GM18867 (cell line): ENCODE measurements at regions not wholly inside any gene's neighbourhood (a gene's known extent, or its start where the extent isn't known, plus 50 kb on each side); places are given as distances from the start of the nearest gene placed in this dataset.
"Not testable (repeated sequence)": the region's sequence is repeated elsewhere in the genome, so short reads cannot be mapped to it uniquely, and the experiment has no call there.

ENCODE experiments used
- ATAC-seq: cut with Tn5 transposase; IDR thresholded peaks from one replicate; pipeline ENCODE4 v1.9.1; 2021; ENCODE audit warnings: mild to moderate bottlenecking, moderate library complexity; ENCODE audit not compliant: unreplicated experiment

DNA sequence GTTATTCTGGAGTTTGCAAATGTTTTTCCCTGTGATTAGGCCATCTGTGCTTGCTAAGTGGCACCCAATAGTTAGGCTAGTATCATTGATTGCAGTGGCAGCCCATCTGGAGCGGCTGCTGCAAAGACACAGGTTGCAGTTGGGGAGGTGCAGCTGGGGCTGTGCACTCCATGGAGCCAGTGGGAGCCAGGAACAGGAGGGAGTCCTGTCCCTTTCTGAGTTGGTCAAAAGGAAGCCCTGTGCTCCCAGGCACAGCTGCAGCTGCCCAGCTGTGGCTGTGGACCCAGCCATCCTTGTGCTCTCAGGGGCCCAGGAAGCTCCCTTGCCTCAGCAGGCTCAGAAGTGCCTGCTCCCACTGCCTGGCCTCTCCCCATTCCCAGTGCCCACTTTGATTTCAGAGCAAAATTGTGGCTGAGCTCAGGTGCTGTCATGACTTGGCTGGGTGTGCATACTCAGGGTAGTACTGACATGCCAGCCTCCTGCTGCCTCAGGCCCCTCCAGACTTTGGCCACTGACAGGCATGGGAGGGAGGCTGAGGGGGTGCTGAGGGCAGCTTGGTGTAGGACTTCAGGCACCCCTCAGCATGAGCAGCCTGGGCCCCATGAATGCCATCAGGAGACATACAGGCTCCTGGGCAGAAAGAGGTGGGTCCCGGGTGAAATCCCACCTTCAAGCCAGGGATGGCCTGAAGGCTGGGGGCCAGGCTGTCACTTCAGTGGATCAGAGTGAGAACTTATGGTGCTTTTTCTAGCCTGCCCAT is 270.6 kb downstream of the PCDH20 start:
- ATAC-seq = no peak

DNA sequence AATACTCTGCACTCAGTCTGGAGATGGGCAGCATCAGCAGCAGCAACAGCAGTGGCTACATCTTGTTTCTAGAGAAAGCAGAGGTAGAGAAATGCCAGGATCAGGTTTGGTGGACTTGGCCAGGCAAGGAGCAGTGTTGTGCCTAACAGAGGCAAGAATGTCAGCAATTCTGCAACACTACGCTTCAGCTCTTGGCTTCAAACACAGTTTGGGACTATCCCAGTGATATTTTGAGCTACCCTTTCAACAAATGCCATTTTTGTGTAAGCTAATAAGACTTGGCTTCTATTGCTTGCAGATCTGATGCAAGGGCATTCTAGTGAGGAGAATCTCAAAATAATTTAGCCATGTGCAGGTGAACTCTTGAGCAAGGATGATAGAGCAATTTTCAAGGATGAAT is 271.3 kb downstream of the PCDH20 start:
- no peak for ATAC-seq

DNA sequence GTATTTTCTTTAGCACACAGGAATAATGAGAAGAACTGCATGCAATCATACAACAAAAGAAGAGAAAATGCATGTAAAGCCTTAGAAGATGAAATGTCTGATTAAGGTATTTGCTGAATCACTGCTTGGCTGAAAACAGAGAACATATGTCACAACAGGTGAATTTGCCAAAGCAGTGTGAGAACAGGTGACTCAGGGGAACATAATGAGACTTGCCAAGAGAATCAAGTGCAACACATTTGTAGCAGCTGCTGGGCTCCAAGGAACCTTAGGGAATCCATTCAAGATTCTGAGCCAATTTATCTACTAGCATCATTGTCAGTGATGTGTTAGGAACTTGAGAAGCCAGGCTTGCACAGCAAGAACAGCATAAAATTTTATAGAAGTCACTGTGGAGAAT is 273.1 kb downstream of the PCDH20 start:
- no peak for ATAC-seq

DNA sequence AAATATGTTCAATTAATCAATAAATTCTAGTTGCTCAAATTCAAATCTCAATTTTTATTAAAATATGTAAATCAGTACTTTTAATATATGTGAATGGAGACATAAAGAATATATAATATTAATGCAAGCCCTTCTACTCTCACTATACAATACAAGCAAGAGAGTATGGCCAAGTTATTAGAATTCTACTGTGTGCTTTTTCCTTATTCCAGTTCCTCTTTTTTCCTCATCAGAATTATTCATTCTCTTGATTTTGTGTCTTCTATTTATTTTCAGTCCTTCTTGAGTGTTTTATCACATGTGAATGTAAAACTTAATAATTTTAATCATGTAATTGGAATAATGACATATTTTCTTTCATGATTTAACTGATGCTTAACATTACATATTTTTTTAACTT is 276.8 kb downstream of the PCDH20 start:
- ATAC-seq = no peak

DNA sequence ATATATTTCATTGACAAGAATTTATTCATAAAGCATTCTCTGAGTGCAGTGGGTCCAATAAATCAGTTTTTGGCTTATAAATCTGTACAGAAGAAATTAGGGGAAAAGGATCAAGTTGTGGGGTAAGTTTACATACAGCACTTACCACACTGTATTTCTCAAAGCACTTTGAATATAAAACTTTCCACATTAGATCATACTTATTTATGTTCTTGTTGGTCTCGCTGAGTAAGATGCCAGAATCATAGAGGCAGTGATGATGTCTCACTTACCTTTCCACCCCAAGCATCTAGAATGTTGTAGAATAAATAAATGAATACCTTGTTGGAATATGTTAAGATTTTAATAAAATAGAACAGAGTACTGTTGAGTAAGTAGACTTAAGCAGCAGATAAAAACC is 279.1 kb downstream of the PCDH20 start:
- no peak for ATAC-seq

DNA sequence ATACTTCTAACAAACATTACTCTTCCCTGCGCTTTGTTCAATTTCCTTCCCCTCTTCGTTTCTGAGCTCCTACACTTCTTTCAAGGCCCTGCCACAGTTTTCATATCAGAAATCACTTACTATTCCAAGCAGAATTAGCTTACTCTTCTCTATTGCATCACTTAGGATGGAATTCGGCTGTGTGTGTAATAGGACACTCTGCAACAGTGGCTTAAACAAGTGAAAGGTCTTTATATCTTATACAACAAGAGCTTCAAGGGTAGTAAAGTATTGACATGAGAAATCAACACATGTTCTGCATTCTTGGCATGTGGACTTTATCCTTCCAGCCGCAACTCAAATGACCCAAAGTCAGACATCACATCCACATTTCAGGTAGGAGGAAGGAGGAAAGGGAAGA is 279.6 kb downstream of the PCDH20 start:
- ATAC-seq = no peak

DNA sequence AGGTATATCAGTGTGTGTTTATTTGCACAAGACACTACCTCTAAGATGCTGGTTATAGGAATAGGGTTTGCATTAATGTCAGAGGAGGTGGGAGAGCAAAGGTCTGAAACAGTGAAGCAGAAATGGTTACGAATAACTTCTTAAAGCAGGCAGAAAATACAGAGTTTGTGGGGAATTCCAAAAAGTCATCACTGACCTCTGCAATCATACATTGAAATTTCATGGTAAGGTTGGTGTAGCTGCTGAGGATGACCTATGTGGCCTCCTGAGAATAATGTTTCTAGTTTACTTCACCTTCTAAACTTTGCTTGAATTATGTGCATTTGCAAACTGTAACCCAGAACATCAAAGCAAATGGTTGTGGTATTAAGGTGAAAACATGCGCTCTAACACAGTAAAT is 280.1 kb downstream of the PCDH20 start:
- no peak for ATAC-seq

DNA sequence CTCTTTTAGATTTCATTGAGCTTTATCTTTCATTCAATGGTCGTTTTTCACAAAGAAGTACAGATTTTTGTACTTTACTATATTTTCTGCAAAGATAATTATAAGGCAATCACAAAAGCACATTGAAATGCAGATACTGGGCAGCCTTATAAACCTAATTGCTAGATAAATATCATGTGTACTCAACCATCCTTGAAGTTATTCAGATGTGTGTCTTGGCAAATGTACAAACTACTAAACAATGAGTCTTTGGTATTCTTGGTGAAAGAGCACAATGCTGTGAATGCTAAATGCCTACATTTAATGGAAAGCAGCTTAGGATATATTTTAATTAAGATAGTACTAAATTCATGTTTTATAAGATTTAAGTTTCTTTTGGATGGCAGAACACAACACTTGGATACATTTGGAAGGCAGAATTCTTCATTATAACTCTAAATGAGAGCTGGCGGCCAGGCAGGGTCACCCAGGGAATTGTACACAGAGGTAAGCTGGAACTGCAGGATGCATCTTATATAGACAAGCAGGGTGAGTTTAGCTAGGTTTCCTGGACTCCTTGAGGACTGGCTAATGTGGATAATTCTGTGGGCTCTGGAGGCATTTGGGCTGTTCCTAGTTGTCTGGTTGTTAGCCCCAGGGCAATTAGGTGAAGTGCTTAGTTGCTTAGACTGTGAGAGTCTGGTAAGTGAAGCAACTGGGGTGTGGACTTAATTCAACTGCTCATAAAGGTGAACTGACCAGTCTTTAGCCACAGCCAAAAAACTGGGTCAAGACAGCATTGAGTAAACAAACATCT is 286.6 kb downstream of the PCDH20 start:
- no peak for ATAC-seq

DNA sequence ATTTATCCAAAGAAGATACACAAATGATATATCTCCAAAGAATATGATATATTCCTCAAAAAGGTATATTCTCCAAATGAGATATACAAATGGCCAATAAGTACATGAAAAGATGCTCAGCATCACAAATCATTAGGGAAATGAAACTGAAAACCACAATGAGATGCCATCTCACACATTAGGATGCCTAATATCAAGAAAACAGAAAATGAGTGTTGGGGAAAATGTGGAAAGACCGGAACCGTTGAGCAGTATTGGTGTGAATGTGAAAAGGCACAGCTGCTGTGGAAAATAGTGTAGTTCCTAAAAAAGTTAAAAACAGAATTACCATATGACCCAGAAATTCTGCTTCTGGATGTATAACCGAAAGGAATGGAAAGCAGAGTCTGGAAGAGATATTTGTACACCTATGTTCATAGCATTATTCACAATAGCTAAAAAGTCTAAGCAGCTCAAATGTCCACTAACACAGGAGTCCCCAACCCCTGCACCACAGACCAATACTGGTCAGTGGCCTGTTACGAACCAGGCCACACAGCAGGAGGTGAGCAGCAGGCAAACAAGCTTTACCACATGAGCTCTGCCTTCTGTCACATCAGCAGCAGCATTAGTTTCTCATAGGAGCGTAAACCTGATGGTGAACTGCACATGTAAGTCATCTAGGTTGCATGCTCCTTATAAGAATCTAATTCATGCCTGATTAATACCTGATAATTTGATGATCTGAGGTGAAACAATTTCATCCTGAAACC is 291.9 kb downstream of the PCDH20 start:
- no peak for ATAC-seq

DNA sequence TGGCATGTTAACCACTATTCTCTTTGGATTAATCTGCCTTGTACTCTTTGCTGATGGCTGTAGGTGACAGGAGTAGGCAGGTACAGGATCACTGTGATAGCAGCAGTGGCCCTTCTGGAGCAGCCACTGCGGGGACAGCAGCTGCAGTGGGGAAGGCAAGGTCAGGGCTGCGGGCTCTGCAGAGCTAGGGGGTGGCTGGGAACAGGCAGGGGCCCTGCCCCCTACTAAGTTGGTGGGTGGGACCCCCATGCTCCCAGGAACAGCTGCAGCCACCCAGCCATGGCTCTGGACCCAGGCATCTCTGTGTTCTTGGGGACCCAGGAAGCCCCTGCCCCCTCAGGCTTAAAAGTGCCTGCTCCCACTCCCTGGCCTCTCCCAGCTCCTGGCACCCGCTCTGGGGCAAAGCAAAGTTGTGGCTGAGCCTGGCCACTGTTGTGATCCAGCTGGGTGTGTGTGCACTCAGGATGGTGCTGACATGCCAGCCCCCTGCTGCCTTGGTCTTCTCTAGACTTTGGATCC is 302.4 kb downstream of the PCDH20 start:
- no peak for ATAC-seq

DNA sequence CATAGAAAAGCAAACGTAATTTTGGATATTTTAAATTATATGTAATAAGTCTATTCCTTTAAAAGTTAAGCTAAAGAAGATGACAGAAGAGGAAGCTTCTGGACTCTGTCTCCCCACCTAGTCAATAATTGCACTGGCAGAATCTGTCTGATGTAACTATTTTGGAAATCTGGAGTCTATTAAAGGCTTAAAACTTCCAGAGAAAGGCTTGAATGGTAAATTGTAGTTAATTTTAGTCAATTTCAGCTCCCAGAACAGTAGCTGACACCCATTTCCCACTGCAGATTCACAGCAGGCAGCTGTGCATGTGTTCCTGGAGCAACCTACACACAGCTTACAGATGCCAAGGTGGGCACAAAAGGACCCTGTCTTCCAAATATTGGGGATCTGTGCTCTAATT is 304.1 kb downstream of the PCDH20 start:
- no peak for ATAC-seq

DNA sequence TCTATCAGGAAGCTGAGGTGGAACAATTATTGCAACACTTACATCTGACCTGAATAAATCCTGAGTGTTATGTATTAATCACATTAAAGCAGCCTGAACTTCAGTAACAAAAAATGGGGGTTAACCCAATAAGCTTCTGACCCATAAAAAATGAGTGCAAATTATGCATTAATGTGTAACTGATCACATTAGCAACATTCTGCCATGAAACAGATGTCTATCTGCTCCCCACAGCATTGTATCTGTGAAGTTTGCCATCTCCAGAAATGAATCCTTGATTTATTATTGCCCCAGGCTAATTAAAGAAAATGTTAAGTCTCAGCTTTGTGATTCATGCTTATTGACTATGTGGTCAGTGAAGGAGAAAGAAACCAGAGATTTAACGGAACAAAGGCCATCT is 304.9 kb downstream of the PCDH20 start:
- ATAC-seq = no peak

DNA sequence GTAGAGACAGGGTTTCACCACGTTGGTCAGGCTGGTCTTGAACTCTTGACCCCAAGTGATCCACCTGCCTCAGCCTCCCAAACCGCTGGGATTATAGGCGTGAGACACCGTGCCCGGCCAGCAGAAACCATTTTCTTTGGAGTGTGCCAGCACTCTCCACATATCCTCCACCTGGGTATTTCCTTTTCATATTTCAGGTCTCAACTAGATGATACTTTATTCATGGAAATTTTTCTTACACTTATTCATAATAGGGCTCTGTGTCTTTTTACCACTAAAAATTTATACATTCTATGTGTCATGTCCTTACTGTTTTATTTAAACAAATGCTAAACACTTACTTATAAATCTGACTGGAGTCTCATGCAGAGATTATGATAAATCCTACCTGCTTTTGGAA is 305.9 kb downstream of the PCDH20 start:
- ATAC-seq = no peak

DNA sequence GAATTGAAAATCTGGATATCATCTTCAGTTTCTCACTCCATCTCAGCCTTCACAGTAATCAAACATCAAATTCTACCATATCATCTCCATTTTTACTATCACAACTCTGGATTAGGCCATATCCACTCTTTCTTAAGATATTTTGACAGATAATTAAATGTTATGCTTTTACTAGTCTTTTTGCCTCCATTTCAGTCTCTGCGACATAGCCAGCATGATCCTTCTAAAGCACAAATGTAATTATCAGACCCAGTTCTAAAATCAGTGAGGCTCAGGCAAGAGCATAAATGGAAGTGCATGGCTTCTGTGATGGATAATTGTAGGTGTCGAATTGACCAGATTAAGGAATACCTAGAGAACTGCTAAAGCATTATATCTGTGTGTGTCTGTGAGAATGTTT is 307.7 kb downstream of the PCDH20 start:
- ATAC-seq = no peak

DNA sequence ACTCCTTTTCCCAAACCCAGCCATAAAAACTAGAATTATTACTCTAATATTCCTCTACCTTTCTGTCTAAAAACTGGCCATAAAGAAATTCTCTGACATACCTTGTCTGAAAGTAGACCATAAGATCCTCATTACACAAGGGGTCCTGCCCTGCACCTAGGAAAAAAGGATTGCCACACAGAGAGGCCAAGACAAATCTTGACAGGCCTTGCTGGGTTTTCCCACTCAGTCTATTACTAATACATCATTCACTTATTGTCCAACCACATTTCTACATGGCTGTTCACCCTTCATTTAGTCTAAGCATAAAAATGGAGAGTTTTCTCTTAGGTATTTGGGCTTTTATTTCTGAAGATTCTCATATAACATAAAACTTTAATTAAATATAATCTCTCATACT is 319.8 kb downstream of the PCDH20 start:
- no peak for ATAC-seq

DNA sequence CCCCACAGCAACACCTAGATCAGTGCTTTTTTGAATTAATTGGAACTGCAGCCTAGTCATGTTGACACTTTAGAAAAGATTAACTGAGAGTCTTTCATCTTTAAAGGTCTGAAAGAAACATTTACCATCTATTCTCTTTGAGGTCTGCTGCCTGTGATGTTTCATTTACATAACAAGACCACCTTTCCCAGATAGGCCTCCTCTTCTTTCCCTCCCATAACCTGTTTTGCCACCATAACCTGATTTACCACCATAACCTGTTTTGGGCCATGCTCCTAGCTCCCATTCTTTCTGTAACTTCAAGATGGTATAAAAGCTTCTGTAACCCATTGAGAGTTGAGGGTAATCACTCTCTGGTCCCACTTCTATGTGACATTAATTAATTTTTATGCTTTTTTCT is 320.8 kb downstream of the PCDH20 start:
- ATAC-seq = no peak

DNA sequence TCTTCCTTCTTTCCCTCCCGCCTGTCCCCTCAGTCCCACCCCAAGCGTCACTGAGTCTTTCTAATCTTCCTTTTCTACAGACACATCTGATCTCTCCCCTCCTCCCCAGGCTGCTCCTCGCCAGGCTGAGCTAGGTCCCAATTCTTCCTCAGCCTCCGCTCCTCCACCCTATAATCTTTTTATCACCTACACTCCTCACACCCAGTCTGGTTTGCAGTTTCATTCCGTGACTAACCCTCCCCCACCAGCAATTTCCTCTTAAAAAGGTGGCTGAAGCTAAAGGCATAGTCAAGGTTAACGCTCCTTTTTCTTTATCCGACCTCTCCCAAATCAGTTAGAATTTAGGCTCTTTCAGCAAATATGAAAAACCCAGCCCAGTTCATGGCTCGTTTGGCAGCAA is 325.8 kb downstream of the PCDH20 start:
- ATAC-seq = not testable (repeated sequence)

DNA sequence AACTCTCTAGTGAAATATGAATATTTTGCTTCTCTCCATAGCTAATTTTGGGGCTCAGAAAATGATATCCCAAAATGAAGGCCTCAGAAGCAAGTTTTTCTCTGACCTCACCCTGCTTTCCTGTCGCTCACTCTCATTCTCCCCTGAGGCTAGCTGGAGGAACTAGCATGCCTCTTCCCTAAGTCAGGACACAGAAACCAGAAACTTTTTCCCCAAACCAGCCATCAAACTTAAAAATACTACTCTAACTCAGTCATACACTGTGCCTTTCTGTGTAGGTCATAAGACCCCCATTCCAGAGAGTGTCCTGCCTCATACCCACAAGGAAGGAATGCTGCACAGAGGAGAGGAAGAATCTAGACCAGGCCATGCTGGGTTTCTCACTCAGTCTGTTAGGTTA is 329.6 kb downstream of the PCDH20 start:
- no peak for ATAC-seq

DNA sequence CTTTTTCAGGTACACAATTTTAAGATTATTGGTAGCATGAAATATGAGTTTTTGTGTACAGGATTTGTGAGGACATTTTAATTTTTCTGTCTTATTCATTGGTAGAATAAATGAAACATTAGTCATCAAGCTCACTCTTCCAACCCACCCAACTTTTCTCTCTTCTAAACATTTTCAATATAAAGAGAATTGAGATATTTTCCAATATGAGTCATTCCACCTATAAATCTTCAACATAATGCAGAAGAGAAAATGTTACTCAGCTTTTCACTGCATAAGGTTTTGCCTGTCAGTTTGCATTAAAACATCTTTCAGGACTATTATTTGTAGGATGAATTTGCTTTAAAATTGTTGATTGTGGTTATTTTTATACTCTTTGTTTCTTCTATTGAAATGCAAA is 330.7 kb downstream of the PCDH20 start:
- ATAC-seq = no peak

DNA sequence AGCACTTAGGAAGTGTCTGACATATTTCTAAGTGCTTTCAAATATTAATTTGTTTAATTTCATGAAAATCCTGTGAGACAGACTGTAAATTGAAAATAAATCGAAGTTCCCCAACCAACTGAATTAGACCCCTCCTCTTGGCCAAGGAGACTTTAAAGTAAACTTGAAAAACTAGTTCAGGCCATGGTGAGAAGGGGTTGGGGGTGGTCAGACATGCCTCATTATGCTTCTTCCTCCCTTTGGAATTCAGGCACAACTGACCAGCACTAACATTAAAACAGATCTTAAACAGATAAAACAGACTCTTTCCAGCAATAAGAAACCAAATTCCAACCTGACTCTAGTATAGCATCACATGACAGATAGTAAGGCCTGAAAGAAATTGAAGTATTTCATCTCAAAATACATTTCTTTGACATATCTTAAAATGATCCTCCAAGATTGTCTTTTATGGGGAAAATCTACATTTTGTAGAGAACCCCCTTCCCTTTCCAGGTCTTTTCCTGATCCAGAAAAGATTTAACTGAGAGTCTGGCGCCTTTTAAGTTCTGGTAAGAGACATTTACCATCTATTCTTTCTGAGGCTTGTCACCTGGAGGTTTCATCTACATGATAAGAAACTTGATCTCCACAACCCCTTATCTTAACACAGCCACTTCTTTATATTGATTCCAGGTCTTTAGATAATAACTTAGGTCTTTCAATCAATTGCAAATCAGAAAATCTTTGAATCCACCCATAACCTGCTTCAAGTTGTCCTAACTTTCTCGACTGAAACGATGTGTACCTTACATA is 336.5 kb downstream of the PCDH20 start:
- no peak for ATAC-seq

DNA sequence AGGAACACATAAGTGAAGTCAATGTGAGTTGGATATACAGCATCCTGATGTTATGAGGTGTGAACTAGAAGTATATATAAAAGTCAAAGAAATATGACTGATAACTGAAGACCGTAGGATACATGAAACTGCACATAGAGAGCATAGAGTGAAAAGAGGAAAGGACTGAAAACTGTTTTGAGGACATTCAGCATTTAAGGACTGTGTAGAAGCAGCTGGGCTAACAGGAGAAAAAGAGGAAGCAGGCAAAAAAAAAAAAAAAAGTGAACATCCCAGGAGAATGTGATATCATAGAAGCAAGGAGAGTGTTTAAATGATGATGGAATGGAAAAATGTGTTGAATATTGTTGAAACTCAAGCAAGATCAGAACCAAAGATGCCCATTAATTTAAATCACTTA is 363.5 kb downstream of the PCDH20 start:
- ATAC-seq = no peak
